SU-DHL-6 (cell line): ENCODE measurements at regions not wholly inside any gene's neighbourhood (a gene's known extent, or its start where the extent isn't known, plus 50 kb on each side); places are given as distances from the start of the nearest gene placed in this dataset.

Source experiments
- H2AFZ ChIP-seq: fragments of 200-600 bp; sonication (generic); 2 replicates; pipeline ENCODE4 v1.6.1; 2014; ENCODE audit warnings: low read depth, mild to moderate bottlenecking, moderate library complexity, mixed read lengths, antibody characterized with exemption, low read length; ENCODE audit not compliant: severe bottlenecking
- H3F3A ChIP-seq: fragments of 200-600 bp; shearing (Covaris generic); 2 replicates; pipeline ENCODE4 v1.6.0; 2016; ENCODE audit warnings: antibody characterized with exemption, mild to moderate bottlenecking; ENCODE audit not compliant: insufficient read depth
- H3K27ac ChIP-seq: fragments of 200-600 bp; sonication (generic); 2 replicates; pipeline ENCODE4 v1.5.1; 2016; ENCODE audit warnings: low read depth, mild to moderate bottlenecking, low read length, moderate library complexity, mixed read lengths
- H3K27me3 ChIP-seq: fragments of 200-600 bp; sonication (generic), shearing (Covaris generic); 2 replicates; pipeline ENCODE4 v1.6.0; 2014; ENCODE audit warnings: mild to moderate bottlenecking, low read length
- H3K36me3 ChIP-seq: fragments of 200-600 bp; sonication (generic); 2 replicates; pipeline ENCODE4 v1.6.1; 2014; ENCODE audit warnings: mild to moderate bottlenecking, low read length, mixed read lengths
- H3K4me2 ChIP-seq: fragments of 300-600, 200-600 bp; shearing (Covaris generic), sonication (generic); 2 replicates; pipeline ENCODE4 v1.6.0; 2014; ENCODE audit warnings: low read length, low read depth, mild to moderate bottlenecking; ENCODE audit not compliant: poor library complexity, severe bottlenecking
- H3K4me3 ChIP-seq: fragments of 200-600 bp; sonication (generic); 2 replicates; pipeline ENCODE4 v1.5.1; 2014; ENCODE audit warnings: antibody characterized with exemption, low read length, mild to moderate bottlenecking, mixed read lengths; ENCODE audit not compliant: insufficient read depth, poor library complexity, severe bottlenecking
- H3K79me2 ChIP-seq: fragments of 200-600 bp; sonication (generic); 2 replicates; pipeline ENCODE4 v1.6.1; 2014; ENCODE audit warnings: mild to moderate bottlenecking, low read length, moderate library complexity; ENCODE audit not compliant: insufficient read depth
- H3K9ac ChIP-seq: fragments of 200-600 bp; sonication (generic); 2 replicates; pipeline ENCODE4 v1.7.0; 2014; ENCODE audit warnings: mild to moderate bottlenecking, low read length
- H3K9me2 ChIP-seq: fragments of 200-600 bp; sonication (generic); replicated peaks from 2 replicates; pipeline ENCODE4 v1.6.1; 2014; ENCODE audit warnings: low read length; ENCODE audit not compliant: insufficient read depth
- H3K9me3 ChIP-seq: fragments of 200-600 bp; sonication (generic); 2 replicates; pipeline ENCODE4 v1.6.1; 2014; ENCODE audit warnings: low read length, mixed read lengths; ENCODE audit not compliant: insufficient read depth
- H4K20me1 ChIP-seq: fragments of 200-600 bp; sonication (generic); 2 replicates; pipeline ENCODE4 v1.6.1; 2014; ENCODE audit warnings: low read depth, mild to moderate bottlenecking, antibody characterized with exemption, low read length, moderate library complexity, mixed read lengths
- CTCF ChIP-seq: fragments of 200-600 bp; sonication (generic); IDR thresholded peaks from one replicate; pipeline ENCODE4 v1.5.1; 2017; ENCODE audit warnings: antibody characterized with exemption, mild to moderate bottlenecking, low read length, moderate library complexity; ENCODE audit not compliant: insufficient read depth, poor library complexity, severe bottlenecking
- EZH2phosphoT487 ChIP-seq: fragments of 200-600 bp; sonication (generic), shearing (Covaris generic); conservative IDR thresholded peaks from 2 replicates; pipeline ENCODE4 v1.6.1; 2018; ENCODE audit warnings: mild to moderate bottlenecking, antibody characterized with exemption, low read length, moderate library complexity, mixed read lengths

GRCh38 chr5:124514956-124515355 is 231.5 kb downstream of the ZNF608 start:
- TF ChIP-seq CTCF: no peak
- TF ChIP-seq EZH2phosphoT487: no peak
- Histone ChIP-seq H3K27me3 (no peaks in the 10 kb centered on the region), H3K9ac (no peak overlapping the region), H3K79me2 (no peaks in the 10 kb centered on the region), H4K20me1 (no peaks in the 10 kb centered on the region), H3K4me3 (no peak overlapping the region), H3K27ac (no peak overlapping the region), H3K9me3 (no peaks in the 10 kb centered on the region), H3K4me2 (no peak overlapping the region), H3K9me2 (no peaks in the 10 kb centered on the region), H2AFZ (no peak overlapping the region), H3K36me3 (no peaks in the 10 kb centered on the region), H3F3A (peaks cover 7% of the 10 kb centered on the region; the same call in 1 of the 2 replicates)

GRCh38 chr5:124512952-124513632 is 233.3 kb downstream of the ZNF608 start:
- Histone ChIP-seq H3K27me3 (no peaks in the 10 kb centered on the region), H3K4me2 (no peak overlapping the region), H4K20me1 (no peaks in the 10 kb centered on the region), H2AFZ (no peak overlapping the region), H3K4me3 (no peak overlapping the region), H3K9me2 (no peaks in the 10 kb centered on the region), H3K9me3 (no peaks in the 10 kb centered on the region), H3F3A (no peaks in the 10 kb centered on the region), H3K9ac (no peak overlapping the region), H3K27ac (no peak overlapping the region), H3K36me3 (no peaks in the 10 kb centered on the region), H3K79me2 (no peaks in the 10 kb centered on the region)
- no peak for TF ChIP-seq EZH2phosphoT487
- no peak for TF ChIP-seq CTCF

- H3K4me2 ChIP-seq: no peak overlapping the region
- H3F3A ChIP-seq: no peaks in the 10 kb centered on the region
- H3K9me3 ChIP-seq: no peaks in the 10 kb centered on the region
- H3K9me2 ChIP-seq: no peaks in the 10 kb centered on the region
- no peak overlapping the region for H2AFZ ChIP-seq
- H3K27me3 ChIP-seq: no peaks in the 10 kb centered on the region
- no peak overlapping the region for H3K4me3 ChIP-seq
- no peak for TF ChIP-seq CTCF
- no peak for TF ChIP-seq EZH2phosphoT487
- H3K79me2 ChIP-seq: no peaks in the 10 kb centered on the region
- H4K20me1 ChIP-seq: no peaks in the 10 kb centered on the region
- no peak overlapping the region for H3K9ac ChIP-seq
- H3K36me3 ChIP-seq: no peaks in the 10 kb centered on the region
- no peak overlapping the region for H3K27ac ChIP-seq
Measured at GRCh38 chr5:124512236-124512635, 234.2 kb downstream of the ZNF608 start.
